GM19395 (cell line): ENCODE measurements at regions not wholly inside any gene's neighbourhood (a gene's known extent, or its start where the extent isn't known, plus 50 kb on each side); places are given as distances from the start of the nearest gene placed in this dataset.

Experiments used
- ATAC-seq: cut with Tn5 transposase; IDR thresholded peaks from one replicate; pipeline ENCODE4 v1.9.1; 2021; ENCODE audit warnings: mild to moderate bottlenecking, moderate library complexity; ENCODE audit not compliant: unreplicated experiment

- no peak for ATAC-seq
Observed at GRCh38 chr7:125412890-125413665, 483.5 kb upstream of the POT1 start.

GRCh38 chr7:125409921-125410320, 480.3 kb upstream of the POT1 start:
- no peak for ATAC-seq

DNA sequence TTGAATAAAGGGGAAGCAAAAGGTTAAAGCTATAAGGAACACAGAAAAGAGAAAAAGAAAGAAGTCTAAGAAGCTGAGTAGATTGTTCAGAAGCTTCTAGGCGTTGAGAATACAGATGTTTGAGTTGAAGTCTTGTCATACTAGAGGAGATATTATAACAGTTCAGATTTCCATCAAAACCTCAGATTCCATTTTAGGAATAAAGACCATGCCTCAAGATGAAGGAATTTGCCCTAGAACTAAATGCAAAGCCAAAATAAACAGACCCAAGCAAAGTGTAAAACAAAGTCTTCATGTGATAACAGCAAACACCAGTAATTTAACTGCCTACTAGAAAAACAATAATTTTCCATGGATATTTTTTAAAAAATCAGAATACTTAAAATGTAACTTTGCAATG, 476.5 kb upstream of the POT1 start:
- no peak for ATAC-seq

DNA sequence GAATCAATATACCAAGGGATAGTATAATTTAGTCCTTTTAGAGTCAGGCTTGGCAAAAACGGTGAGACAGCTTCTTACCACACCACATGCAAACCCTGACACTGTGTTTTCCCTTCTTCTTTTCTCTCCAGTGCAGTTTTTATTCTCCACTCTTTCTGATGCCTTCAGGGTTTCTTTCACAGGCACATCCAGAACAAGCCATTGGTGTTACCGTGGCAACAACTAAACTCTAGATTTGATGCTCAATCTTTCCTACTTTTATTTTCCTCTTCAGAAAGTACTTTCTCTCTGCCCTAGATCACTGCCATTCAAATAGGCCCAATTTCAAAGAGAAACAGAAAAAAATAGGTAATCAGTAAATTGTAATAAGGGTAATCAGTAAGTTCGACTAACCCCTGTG, 469.8 kb upstream of the POT1 start:
- ATAC-seq: no peak

DNA sequence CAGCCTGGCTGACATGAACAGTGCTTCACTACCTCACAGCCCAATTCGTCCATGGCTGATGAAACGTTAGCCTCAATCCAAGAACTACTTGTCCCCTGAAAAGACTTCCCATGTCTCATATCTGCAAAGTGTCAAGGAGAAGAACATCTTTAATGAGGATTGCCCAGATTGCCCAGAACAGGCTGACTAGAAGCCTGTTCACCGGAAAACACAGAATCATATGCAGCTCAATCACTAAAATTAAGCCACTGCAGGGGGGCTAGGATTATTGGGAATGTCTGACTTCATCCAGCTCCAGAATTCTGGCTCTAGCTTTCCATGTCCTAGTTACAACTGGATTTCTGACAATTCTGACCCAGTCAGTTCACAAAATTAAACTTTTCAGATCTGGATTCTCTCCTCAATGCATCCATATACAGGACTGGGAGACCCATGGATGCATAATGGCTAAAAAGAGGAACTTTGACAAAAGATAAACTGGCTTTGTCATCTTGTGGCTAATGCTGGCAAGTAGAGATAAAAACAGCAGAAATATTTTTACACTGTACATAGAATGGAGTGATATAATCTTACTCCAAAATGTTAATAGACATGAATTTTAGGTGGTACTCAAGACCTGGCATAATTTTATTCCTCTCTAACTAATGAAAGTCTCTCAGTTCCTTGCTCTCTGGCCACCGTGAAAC, 467.0 kb upstream of the POT1 start:
- ATAC-seq: no peak

- no peak for ATAC-seq
Observed at GRCh38 chr7:125391921-125392320, 462.3 kb upstream of the POT1 start.

DNA sequence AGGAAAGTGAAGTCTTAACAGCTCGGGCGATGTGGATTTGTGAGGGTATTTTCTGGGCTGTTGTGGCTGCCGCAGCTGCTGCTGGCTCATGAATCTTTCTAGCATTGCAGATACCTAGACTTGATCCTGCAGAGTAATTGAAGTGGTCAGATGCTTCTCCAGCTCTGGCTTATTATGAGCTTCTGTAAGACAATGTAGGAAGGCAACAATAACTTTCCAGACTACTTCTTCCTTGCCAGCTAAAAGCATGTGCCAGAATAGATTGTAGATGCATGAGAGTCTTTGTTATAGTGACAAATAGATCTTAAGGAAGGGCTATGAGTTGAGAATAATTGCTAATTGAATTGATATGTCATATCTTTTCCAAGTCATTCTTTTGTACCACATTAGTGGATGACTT, 461.4 kb upstream of the POT1 start:
- ATAC-seq: no peak

DNA sequence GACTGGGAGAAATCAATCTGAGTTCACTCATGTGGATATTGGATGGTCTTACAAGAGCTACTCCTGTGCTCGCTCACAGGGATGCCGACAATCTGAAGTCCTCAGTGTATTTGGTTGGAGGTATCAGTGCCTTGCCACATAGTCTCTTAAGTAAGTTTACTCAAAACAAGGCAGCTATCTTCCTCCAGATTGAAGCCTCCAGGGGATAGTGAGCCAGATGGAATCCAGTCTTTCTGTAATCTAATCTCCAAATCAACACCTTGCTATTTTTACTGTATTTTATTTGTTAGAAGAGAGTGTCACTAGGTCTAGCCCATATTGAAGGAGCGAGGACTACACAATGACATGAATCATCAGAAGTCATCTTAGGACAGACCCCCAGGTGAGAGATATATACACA, 456.6 kb upstream of the POT1 start:
- ATAC-seq: no peak

- ATAC-seq: no peak
Observed at GRCh38 chr7:125383324-125383723, 453.7 kb upstream of the POT1 start.

- ATAC-seq: no peak
Observed at GRCh38 chr7:125382401-125382800, 452.8 kb upstream of the POT1 start.

- ATAC-seq: no peak
Observed at GRCh38 chr7:125375942-125376341, 446.3 kb upstream of the POT1 start.

DNA sequence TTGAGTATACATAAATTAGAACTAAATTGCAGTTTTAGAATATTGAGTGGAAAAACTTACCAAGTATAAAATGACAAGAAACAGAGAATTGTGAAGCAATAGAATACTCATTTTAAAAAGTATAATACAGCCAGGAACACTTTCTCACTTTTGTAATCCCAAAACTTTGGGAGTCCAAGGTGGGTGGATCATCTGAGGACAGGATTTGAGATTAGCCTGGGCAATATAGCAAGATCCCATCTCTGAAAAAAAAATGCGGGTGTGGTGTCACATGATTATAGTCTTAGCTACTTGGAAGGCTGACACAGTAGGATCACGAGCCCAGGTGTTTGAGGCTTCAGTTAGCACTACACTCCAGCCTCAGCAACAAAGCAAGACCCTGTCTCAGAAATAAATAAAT, 440.9 kb upstream of the POT1 start:
- ATAC-seq: no peak

DNA sequence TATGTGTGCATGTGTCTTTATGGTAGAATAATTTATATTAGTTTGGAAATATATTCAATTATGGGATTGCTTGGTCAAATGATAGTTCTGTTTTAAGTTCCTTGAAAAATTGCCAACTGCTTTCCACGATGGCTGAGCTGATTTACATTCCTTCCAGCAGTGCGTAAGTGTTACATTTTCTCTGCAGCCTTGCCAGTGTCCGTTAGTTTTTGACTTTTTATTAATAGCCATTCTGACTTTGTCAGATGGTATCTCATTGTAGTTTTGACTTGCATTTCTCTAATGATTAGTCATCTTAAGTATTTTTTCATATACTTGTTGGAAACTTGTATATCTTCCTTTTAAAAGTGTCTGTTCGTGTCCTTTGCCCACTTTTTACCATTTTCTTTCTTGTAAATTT, 434.2 kb upstream of the POT1 start:
- ATAC-seq: no peak

- no peak for ATAC-seq
Observed at GRCh38 chr7:125358551-125359167, 429.0 kb upstream of the POT1 start.

DNA sequence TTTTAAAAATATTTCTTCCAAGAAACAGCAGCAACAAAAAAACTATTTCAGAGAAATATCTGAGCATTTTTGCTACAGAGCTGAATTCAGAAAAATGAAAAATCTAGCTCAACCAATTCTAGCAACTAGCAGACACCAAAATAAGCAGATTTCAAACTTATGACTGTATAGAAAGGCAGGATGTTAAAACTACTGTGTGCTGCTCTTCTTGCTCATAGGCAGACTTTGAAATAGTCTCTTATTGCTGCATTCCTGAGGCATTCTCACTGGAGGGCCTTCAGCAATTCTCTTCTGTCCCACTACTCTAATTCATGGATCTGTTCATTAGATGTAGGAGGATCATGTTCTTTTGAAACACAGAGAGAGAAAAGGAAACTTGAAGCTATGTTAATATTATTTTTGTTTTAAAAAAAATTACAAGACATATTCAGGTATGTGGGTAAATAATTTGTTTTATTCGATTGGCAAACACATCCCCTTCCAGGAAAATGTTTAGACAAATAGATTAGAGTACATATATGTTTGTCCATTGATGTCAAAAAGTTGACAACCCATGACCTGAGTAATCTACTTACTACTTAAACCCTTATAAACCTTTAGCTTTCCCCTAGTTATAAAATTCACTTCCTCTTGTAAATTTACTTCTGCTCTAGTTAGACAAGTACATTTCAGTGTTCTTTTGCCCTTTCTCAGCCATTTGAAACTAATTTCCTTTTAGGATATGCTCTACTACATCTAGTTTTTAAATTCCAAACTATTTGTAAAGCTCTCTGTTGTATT, 428.2 kb upstream of the POT1 start:
- no peak for ATAC-seq

DNA sequence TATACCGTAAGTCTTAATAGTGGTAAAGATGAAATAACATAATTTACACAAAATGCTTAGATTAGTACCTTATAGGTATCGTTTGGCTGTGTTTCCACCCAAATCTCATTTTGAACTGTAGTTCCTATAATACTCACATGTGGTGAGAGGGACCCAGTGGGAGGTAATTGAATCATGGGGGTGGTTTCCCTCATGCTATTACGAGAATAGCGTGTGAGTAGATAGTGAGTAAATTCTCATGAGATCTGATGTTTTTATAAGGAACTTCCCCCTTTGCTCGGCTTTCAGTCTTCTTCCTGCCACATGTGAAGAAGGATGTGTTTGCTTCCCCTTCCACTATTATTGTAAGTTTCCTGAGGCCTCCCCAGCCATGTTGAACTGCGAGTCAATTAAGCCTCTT, 426.3 kb upstream of the POT1 start:
- ATAC-seq: no peak

DNA sequence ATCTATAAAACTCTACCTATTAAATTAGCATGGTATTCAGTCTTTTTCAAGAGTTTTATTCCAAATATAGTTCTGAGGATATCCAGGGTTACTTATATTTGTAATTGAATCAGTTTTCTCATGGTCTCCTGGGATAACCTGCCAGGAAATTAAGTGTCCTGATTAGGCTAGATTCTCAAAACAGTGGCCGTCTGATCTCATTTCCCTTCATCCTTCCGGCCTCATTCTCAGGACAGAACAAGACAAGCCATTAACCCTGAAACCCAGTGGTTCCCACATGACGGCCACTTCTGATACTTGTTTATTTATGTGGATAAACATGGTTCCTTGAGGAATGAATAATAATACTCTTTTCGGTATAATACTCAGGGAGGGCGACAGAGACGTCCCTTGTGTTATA, 417.6 kb upstream of the POT1 start:
- ATAC-seq: no peak

- no peak for ATAC-seq
Observed at GRCh38 chr7:125338110-125338509, 408.5 kb upstream of the POT1 start.

GRCh38 chr7:125336326-125336725, 406.7 kb upstream of the POT1 start:
- ATAC-seq: no peak

DNA sequence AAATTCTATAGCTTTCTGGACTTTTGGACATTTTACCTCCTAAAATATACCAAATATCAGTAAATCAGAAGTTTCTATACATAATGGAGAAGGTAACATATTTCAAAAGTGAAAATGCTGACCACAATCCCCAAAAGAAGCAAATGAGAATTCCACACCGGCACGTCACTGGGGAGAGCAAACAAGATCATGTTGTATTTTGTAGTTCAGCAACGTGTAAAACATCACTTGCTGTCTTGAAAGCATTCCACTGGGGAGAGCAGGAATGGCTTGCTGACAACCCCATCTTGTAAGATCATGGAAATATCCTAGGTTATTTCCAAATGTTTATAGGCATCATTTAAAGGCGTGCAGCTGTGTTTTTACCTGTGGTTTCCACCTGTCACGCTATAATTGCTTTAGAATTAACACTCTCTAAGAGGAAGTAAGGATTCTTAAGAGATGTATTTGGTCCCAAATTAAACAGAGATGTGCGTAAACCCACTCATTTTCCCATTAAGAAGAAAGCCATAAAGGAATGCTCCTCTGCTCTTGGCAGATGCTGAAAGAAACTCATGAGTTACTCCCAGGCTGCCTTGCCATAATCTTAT, 397.1 kb upstream of the POT1 start:
- ATAC-seq: no peak

DNA sequence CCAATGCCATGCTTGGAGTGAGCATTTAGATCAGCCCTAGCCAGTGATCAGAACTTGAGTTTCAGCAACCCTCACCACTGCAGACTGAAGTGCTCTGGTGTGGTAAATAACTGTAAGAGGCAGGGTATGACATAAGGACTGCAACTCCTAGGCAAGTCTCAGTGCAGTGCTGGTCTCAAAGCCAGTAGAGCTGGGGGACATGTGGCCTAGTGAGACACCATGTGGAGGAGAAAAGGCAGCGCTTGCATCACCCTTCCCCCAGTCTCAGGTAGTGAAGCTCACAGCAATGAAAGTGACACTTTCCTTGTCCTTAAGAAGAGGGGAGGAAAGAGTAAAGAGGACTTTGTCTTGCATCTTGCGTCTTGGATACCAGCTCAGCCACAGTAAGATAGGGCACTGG, 386.8 kb upstream of the POT1 start:
- ATAC-seq: no peak
